ENCODE measurements at regions not wholly inside any gene's neighbourhood (a gene's known extent, or its start where the extent isn't known, plus 50 kb on each side); places are given as distances from the start of the nearest gene placed in this dataset.

GRCh38 chr12:42716491-42716891 lies 126.9 kb upstream of the PRICKLE1 start:
- TF ChIP-seq CTCF (tag by site-specific recombination; IDR thresholded peaks at IDR 0.05): no peak
- TF ChIP-seq ZNF23 (tag by site-specific recombination; IDR thresholded peaks at IDR 0.05; ENCODE audit: borderline replicate concordance): no peak
- TF ChIP-seq SP2 (tag by site-specific recombination; IDR thresholded peaks at IDR 0.05): no peak
- TF ChIP-seq ZNF707 (tag by site-specific recombination; IDR thresholded peaks at IDR 0.05): no peak
- no peak for TF ChIP-seq ZNF202 (tag by site-specific recombination; IDR thresholded peaks at IDR 0.05; ENCODE audit: borderline replicate concordance)
- TF ChIP-seq ZNF302 (tag by site-specific recombination; IDR thresholded peaks at IDR 0.05; ENCODE audit: low read depth): no peak
- no peak for TF ChIP-seq ZBTB21 (tag by site-specific recombination; IDR thresholded peaks at IDR 0.05)
- no peak for TF ChIP-seq ZNF274 (IDR thresholded peaks at IDR 0.05; ENCODE audit: low read length)
- no peak for TF ChIP-seq ZNF274 (tag by site-specific recombination; IDR thresholded peaks at IDR 0.05; ENCODE audit: borderline replicate concordance)
- TF ChIP-seq PATZ1 (tag by site-specific recombination; IDR thresholded peaks at IDR 0.05): no peak
- no peak for TF ChIP-seq ZSCAN30 (tag by site-specific recombination; IDR thresholded peaks at IDR 0.05)
- no peak for TF ChIP-seq REST (tag by site-specific recombination; IDR thresholded peaks at IDR 0.05)
- no peak for TF ChIP-seq ZNF112 (tag by site-specific recombination; IDR thresholded peaks at IDR 0.05)
- TF ChIP-seq ZBTB17 (tag by site-specific recombination; IDR thresholded peaks at IDR 0.05): no peak
- no peak for TF ChIP-seq ZBTB10 (tag by site-specific recombination; IDR thresholded peaks at IDR 0.05)
